A172 (cell line): ENCODE measurements at regions not wholly inside any gene's neighbourhood (a gene's known extent, or its start where the extent isn't known, plus 50 kb on each side); places are given as distances from the start of the nearest gene placed in this dataset.
"Not testable (repeated sequence)": the region's sequence is repeated elsewhere in the genome, so short reads cannot be mapped to it uniquely, and the experiment has no call there.

Source experiments
- DNase-seq: peaks from one replicate; pipeline ENCODE4 v3.0.0-alpha.2; 2015; ENCODE audit warnings: low spot score

DNA sequence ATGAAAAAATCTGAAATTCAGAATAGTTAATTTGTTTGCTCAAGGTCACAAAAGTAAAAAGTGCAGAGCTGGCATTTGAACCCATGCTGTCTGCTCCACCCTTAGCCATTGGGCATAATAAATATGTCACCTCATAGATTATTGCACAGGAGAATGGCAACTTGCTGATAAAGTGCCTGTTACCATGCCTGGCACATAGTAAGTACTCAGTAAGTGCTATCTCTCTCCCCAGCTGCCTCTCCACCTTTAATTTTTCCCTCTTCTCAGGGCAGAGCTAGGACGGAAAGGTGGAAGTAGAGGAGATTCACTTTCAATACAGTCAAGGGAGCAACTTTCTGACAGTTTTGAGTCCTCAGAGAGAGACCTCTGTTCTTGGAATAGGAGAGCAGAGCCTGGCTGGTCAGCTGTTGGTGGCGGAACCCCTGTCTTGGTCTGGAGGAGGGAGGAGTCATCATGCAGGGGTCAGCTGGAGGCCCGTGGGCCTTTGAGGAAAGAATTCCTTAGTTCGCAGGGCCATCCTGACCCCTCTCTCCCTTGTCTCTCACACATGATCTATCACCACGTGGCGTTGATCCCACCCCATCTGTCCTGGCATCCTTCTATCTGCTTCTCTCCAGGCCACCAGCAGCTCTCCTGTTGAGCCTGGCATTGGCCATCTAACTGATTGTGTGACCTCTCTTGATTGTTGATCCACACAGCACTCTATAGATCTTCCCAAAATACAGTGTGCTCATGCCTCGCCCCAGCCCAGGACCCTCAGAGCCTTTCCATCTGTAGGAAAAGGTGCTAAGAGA lies 149.3 kb downstream of the RPLP1 start:
- DNase-seq, result no peak

- DNase-seq, result no peak
These were observed 150.3 kb downstream of the RPLP1 start for GRCh38 chr15:69602921-69603320.

- no peak for DNase-seq
These were observed 150.9 kb downstream of the RPLP1 start for GRCh38 chr15:69603369-69604071.

DNA sequence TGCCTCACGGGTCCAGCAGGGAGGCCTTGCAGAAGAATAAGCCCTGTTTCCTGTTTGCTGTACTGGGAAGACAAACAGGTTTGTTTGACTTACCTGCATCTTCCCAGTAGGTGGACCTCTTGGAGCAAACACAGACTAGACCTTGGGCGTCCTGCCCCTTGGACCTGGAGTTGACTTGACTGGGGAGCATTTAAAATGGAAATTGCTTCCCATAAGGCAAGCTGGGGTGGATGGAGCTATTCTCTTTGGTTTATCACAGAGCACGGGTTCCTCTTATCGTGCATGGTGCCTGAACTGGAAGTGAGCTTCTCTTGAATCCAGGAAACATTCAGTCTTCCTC lies 151.4 kb downstream of the RPLP1 start:
- DNase-seq, result no peak

DNA sequence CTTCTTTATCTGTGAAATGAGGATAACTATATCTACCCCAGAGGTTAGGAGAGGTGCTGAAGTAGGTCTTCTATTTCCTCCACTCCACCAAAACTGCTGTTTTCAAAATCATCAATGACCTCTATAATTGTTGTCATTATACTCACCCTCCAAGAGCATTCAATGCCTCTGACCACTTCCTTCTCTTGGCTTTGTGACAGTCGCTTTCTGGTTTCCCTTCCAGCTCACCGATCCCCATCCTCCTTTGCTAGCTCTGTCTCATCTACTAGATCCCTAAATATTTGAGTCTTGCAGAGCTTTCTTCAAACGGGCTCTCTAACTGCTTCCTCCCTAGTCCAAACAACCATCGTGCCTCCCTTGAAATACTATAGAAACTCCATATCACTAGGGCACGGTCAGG lies 153.5 kb downstream of the RPLP1 start:
- DNase-seq, result no peak

DNA sequence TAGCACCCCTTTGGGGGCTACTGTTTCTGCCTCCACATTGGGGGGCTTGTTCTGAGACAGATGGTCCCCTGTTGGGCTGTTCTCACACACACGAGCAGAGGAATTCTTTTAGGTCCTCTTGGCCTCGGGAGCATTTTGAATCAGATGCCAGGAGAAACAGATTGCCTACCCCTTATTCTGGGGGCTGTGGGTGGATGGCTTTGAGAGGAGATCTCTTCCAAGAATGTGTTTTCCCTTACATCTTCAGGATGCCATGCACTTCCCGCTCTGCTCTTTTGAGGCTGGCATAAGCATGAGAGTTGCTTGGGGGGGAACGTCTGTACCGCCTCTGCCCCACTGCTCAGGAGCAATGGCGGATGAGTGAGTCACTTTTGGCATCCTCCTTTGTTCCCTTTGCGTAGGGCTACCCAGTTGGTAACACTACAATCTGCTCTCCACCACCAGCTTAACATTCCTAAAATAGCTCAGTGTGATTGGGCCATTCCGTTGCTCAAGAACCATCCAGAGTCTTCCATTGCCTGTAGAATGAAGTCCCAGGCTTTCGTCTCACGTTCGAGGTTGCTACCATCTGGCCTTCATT lies 154.4 kb downstream of the RPLP1 start:
- no peak for DNase-seq

GRCh38 chr15:69608661-69609060 lies 156.0 kb downstream of the RPLP1 start:
- no peak for DNase-seq

DNA sequence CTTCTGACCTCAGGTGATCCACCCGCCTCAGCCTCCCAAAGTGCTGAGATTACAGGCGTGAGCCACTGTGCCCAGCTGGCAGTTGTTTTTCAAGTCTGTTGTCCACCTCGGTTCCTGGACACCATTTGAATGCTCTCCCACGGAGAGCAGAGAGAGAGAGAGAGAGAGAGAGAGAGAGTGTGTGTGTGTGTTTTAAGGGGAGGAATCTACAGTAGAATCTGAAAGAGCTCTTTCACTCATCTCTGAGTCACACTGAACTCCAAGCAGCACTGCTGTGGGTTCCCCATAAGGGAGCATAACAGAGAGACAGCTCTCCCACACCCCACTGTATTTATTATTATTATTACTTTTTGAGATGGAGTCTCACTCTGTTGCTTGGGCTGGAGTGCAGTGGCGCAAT lies 156.6 kb downstream of the RPLP1 start:
- peak; percentile 43 for DNase-seq

DNA sequence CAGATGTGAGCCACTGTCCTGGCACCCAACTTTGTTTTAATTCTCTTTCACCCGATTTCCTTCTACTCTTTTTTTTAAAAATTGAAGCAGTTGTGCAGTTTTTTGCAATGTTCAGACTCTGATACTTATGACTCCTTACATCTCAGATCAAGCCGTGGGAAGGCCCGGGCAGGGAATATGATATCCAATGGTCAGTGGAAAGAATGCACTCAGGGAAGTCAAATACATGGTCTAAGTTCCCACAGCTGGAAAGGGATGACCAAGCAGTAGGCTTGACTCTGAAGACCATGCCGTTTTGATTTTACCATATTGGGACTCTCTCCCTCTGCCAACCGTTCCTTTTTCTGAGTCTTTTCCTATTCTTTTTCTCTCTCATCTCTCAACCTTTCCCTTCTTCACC lies 157.2 kb downstream of the RPLP1 start:
- no peak for DNase-seq

- no peak for DNase-seq
These were observed 157.7 kb downstream of the RPLP1 start for GRCh38 chr15:69610277-69610676.

- no peak for DNase-seq
These were observed 158.2 kb downstream of the RPLP1 start for GRCh38 chr15:69610858-69611257.

DNA sequence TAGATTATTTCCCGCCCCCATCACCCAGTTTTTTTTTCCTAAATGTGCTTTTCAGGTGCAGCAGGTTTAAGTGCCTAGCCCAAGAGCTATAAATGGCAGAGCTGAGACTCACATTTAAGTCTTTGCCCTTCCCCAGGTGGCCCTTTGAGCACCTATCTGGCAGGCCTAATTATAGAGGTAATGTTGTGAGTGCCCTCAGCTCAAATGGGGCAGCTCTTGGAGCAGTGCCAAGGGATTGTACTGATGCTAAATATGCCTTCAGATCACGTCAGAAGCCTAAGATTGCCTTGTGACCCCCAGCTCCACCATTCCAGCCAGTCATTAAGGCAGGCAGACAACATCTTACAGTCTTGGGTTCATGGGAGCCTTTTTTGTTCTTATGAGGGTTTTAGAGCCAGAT lies 159.5 kb downstream of the RPLP1 start:
- no peak for DNase-seq

- DNase-seq, result no peak
These were observed 160.6 kb downstream of the RPLP1 start for GRCh38 chr15:69613182-69613581.

DNA sequence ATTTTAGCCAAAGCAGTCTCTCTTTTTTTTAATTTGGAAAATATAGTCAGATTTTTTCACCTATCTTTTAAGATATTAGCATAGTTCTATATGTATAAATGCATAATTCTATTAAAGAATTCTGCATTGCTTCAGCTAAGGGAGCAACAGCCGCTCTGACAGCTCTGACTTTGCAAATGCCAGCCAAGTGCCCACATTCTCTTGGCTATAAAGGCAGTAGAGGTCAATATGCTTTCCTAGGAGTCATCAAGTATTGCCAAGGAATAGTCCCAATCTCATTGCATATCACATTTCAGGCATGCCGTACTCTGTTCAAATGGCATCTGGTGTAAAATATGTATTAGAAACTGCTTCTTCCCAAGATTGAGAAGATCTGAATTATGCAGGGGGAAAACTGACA lies 161.4 kb downstream of the RPLP1 start:
- no peak for DNase-seq

- no peak for DNase-seq
These were observed 163.1 kb downstream of the RPLP1 start for GRCh38 chr15:69615736-69616135.

GRCh38 chr15:69616558-69616957 lies 163.9 kb downstream of the RPLP1 start:
- DNase-seq, result no peak

- not testable (repeated sequence) for DNase-seq
These were observed 164.5 kb downstream of the RPLP1 start for GRCh38 chr15:69617144-69617543.

- DNase-seq, result no peak
These were observed 171.0 kb downstream of the RPLP1 start for GRCh38 chr15:69623392-69624154.

DNA sequence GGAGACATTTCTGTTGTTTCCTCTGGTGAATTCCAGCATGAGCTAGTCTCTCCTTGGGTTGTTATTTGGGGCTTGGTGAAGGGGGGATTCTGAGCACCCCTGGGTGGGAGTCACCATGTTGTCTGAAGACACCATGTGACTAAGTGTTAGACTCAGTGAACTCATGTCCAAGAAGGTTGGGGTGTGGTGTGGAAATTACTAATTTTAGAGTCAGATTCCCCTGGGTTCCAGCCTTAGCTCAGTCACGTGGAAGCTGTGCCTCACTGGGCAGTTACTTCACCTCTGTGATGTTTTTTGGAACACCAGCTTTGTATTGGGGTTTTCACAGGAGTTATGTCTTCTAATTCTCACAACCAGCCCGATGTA lies 171.5 kb downstream of the RPLP1 start:
- DNase-seq, result no peak

- no peak for DNase-seq
These were observed 172.2 kb downstream of the RPLP1 start for GRCh38 chr15:69624816-69625215.

DNA sequence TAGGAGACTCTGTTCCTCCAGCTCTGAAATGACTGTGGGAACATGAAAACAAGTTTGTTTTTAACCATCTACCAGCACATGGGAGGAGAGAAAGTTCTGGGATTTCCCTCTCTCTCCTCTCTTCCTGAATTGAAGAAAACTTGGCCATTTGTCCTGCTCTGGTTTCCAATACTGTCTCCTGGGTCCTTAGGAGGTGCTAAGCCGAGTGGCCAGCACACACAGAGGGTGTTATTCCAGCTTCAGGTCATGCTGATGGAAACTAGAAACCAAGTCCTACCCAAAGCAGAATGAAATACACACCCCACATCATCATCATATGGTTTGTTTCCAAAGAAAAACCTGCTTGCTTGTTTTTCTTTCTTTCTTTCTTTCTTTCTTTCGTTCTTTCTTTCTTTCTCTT lies 172.7 kb downstream of the RPLP1 start:
- no peak for DNase-seq
